ENCODE measurements at regions not wholly inside any gene's neighbourhood (a gene's known extent, or its start where the extent isn't known, plus 50 kb on each side); places are given as distances from the start of the nearest gene placed in this dataset.

GRCh38 chrX:43266487-43266886 is 389.6 kb upstream of the MAOA start:
- no peak for TF ChIP-seq CTCF (IDR thresholded peaks at IDR 0.05; ENCODE audit: low read depth, low read length, missing control alignments)
- no peak for DNase-seq
- Histone ChIP-seq H3K36me3 (replicated peaks) (no peaks in the 10 kb centered on the region), H3K27ac (no peak overlapping the region), H3K4me3 (ENCODE audit: low read depth, low read length) (no peak overlapping the region), H3K27me3 (replicated peaks) (no peaks in the 10 kb centered on the region)
- in situ Hi-C loops (cut with HindIII; ENCODE audit: low pct_ligation_motif_present, low sequenced_read_pairs): no loop called here

- no peak for DNase-seq
- H3K36me3 ChIP-seq (replicated peaks): no peaks in the 10 kb centered on the region
- H3K27me3 ChIP-seq (replicated peaks): no peaks in the 10 kb centered on the region
- TF ChIP-seq CTCF (IDR thresholded peaks at IDR 0.05; ENCODE audit: low read depth, low read length, missing control alignments): no peak
- no peak overlapping the region for H3K4me3 ChIP-seq (ENCODE audit: low read depth, low read length)
- in situ Hi-C loops (cut with HindIII; ENCODE audit: low pct_ligation_motif_present, low sequenced_read_pairs): no loop called here
- no peak overlapping the region for H3K27ac ChIP-seq
Observed at GRCh38 chrX:43267652-43268051, 388.4 kb upstream of the MAOA start.

- DNase-seq: no peak
- H3K4me3 ChIP-seq (ENCODE audit: low read depth, low read length): no peak overlapping the region
- H3K36me3 ChIP-seq (replicated peaks): no peaks in the 10 kb centered on the region
- TF ChIP-seq CTCF (IDR thresholded peaks at IDR 0.05; ENCODE audit: low read depth, low read length, missing control alignments): no peak
- no peak overlapping the region for H3K27ac ChIP-seq
- H3K27me3 ChIP-seq (replicated peaks): no peaks in the 10 kb centered on the region
- in situ Hi-C loops (cut with HindIII; ENCODE audit: low pct_ligation_motif_present, low sequenced_read_pairs): no loop called here
Observed at GRCh38 chrX:43269201-43269600, 386.9 kb upstream of the MAOA start.

GRCh38 chrX:43277879-43278278 is 378.2 kb upstream of the MAOA start:
- no peaks in the 10 kb centered on the region for H3K27me3 ChIP-seq (replicated peaks)
- no peaks in the 10 kb centered on the region for H3K36me3 ChIP-seq (replicated peaks)
- no peak for DNase-seq
- H3K4me3 ChIP-seq (ENCODE audit: low read depth, low read length): no peak overlapping the region
- H3K27ac ChIP-seq: no peak overlapping the region
- in situ Hi-C loops (cut with HindIII; ENCODE audit: low pct_ligation_motif_present, low sequenced_read_pairs): no loop called here
- no peak for TF ChIP-seq CTCF (IDR thresholded peaks at IDR 0.05; ENCODE audit: low read depth, low read length, missing control alignments)

- in situ Hi-C loops (cut with HindIII; ENCODE audit: low pct_ligation_motif_present, low sequenced_read_pairs): no loop called here
- H3K36me3 ChIP-seq (replicated peaks): no peaks in the 10 kb centered on the region
- DNase-seq: no peak
- H3K27me3 ChIP-seq (replicated peaks): no peaks in the 10 kb centered on the region
- no peak overlapping the region for H3K27ac ChIP-seq
- no peak for TF ChIP-seq CTCF (IDR thresholded peaks at IDR 0.05; ENCODE audit: low read depth, low read length, missing control alignments)
- H3K4me3 ChIP-seq (ENCODE audit: low read depth, low read length): no peak overlapping the region
Observed at GRCh38 chrX:43278440-43278839, 377.7 kb upstream of the MAOA start.

- H3K4me3 ChIP-seq (ENCODE audit: low read depth, low read length): no peak overlapping the region
- no peak for DNase-seq
- no peak for TF ChIP-seq CTCF (IDR thresholded peaks at IDR 0.05; ENCODE audit: low read depth, low read length, missing control alignments)
- in situ Hi-C loops (cut with HindIII; ENCODE audit: low pct_ligation_motif_present, low sequenced_read_pairs): no loop called here
- no peaks in the 10 kb centered on the region for H3K27me3 ChIP-seq (replicated peaks)
- H3K36me3 ChIP-seq (replicated peaks): no peaks in the 10 kb centered on the region
- no peak overlapping the region for H3K27ac ChIP-seq
Observed at GRCh38 chrX:43279341-43279808, 376.7 kb upstream of the MAOA start.
